GM12878 (cell line): ENCODE measurements at regions not wholly inside any gene's neighbourhood (a gene's known extent, or its start where the extent isn't known, plus 50 kb on each side); places are given as distances from the start of the nearest gene placed in this dataset.

Experiments used
- CHD1 ChIP-seq: IDR thresholded peaks from 2 replicates; pipeline ENCODE4 v1.6.1; 2012; ENCODE audit warnings: low read depth, low read length, improper control_type of control experiment
- POLR2A ChIP-seq: IDR thresholded peaks from 2 replicates; pipeline ENCODE4 v1.6.1; 2011; ENCODE audit warnings: low read depth, mild to moderate bottlenecking, low read length

- TF ChIP-seq POLR2A (no peak), CHD1 (no peak)
Observed at GRCh38 chr13:60227158-60227557, 63.4 kb upstream of the DIAPH3 start.
